Activated CD4-positive, alpha-beta T cell treated with anti-CD3 and anti-CD28 coated beads for 1 hour (primary cell): ENCODE measurements at regions not wholly inside any gene's neighbourhood (a gene's known extent, or its start where the extent isn't known, plus 50 kb on each side); places are given as distances from the start of the nearest gene placed in this dataset.

Experiments used
- DNase-seq: peaks from one replicate; pipeline ENCODE4 v3.0.0-alpha.2; 2020

- no peak for DNase-seq
These were observed 1007.9 kb upstream of the TENM4 start for GRCh38 chr11:80448709-80449108.

DNA sequence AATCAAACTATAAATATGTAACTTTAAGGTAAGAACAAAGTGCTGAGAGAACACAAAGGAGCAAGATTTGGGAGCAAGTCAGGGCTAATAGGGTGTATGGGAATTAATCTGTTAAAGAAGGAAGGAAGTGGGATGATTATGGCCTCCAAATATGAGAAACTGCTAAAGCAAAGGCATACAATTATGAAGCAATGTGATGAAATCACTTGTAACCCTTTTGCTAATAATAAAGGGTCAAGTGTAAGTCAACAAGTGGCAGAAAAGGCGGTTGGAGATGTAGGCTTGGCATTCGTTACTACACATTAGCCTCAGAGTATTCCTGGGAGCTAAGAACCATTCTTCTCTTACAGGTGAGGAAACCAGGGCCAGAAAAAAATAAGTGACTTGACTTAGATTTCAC lies 1002.3 kb upstream of the TENM4 start:
- no peak for DNase-seq

GRCh38 chr11:80441821-80442220 lies 1001.0 kb upstream of the TENM4 start:
- no peak for DNase-seq

- DNase-seq = no peak
These were observed 1000.0 kb upstream of the TENM4 start for GRCh38 chr11:80440835-80441234.

GRCh38 chr11:80436547-80436946 lies 995.7 kb upstream of the TENM4 start:
- DNase-seq = no peak

- DNase-seq = no peak
These were observed 994.5 kb upstream of the TENM4 start for GRCh38 chr11:80435345-80435744.

GRCh38 chr11:80432057-80432456 lies 991.2 kb upstream of the TENM4 start:
- no peak for DNase-seq

- no peak for DNase-seq
These were observed 983.3 kb upstream of the TENM4 start for GRCh38 chr11:80424012-80424695.

DNA sequence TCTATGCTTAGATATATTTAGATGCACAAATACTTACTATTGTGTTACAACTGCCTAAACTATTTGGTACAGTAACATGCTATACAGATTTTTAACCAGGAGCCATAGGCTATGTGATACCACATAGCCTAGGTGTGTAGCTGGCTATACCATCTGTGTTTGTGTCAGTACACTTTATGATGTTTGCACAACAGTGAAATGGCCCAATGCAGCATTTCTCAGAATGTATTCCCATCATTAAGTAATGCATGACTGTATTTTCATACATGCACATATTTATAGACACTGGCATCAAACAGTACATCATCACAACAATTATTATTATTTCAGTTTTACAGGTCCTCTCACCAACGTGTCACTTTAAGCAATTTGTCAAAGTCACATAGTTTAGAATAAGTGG lies 979.5 kb upstream of the TENM4 start:
- no peak for DNase-seq

DNA sequence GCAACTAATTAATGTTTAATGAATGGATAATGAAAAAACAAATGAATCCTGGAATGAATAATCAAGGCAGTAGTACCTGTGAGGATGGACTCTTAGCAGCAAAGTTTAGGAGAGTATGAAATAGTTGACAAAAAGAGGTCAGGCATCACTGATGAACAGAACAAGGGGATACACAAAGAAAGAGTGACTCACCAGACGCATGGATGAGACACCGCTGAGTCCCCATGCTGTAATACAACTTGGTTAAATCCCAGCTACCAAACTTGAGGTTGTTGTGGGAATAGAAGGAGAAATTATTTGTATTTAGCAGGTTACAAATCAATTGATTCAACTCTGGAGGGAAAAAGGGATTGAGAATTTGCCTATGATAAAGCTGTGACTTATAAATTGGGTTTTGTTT lies 976.9 kb upstream of the TENM4 start:
- DNase-seq = no peak

DNA sequence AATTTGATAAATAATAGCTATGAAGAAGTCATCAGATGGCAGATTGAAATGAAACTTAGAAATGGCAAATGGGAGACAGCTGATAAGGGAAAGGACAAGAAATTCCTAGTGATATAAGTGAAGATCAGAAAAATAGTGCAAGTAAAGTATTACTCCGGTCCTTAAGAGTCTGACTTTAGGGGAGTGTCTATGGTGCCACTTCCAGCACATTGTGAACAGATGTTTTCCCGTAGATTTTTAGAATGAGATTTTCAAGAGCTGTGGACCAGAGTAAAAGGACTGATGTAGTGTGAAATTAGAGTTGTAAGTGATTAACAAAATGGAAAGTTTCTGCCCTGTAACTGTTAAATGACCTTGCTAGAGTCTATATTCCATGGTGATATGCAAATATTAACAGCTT lies 974.8 kb upstream of the TENM4 start:
- DNase-seq = no peak

- DNase-seq = no peak
These were observed 973.6 kb upstream of the TENM4 start for GRCh38 chr11:80414181-80415165.

DNA sequence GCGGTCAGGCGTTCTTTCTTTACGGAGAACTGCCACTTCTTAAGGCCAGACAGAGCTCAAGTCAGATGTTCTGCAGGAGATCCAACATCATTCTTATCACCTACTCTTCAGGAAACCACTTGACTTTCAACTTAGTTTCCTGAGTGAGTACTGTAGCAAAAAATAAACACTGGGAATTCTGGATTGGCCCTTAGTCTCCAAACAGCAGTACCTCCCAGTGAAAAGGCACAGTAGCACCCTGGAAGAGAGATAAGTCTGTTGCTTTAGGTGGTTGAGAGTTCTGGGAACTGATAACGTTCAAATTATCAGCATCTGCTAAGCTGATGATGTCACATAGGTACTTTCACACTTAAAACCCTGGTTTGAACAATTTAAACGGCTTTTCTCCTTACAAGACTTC lies 971.8 kb upstream of the TENM4 start:
- no peak for DNase-seq

DNA sequence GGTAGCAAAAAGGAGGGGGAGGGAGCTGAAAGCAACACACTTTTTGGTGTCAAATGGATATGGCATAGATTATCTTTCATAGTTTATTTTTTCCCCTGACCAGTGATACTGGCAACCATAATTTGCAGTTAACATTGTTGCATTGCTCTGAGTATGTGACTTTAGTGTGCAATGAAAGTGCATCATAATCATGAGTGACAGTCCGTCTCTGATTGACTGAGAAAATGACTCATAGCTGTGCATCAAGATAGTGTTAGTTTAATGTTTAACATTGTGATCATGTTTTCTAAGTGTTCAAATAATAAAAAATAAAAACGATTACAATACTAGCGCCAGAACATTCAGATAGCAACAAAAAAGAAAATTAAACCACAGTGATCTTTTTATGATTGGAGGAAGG lies 952.4 kb upstream of the TENM4 start:
- DNase-seq = no peak

DNA sequence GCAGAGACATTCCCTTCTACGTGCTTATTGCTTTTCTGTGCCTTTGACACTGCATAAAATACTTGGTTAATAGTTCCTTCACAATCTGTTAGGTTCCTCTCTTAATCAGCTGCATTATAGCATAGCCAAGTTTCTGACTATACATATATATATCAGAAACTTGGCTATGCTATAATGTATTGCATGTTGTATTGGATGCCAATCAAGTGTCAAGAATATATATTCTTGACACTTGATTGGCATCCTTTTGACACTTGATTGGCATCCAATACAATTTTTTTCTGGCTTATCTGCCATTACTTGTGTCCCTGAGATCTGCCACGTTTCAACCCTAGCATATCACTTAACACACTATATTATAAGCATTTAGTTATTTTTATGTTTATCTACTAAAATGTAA lies 949.7 kb upstream of the TENM4 start:
- DNase-seq = no peak

- DNase-seq = no peak
These were observed 947.7 kb upstream of the TENM4 start for GRCh38 chr11:80388536-80388935.

DNA sequence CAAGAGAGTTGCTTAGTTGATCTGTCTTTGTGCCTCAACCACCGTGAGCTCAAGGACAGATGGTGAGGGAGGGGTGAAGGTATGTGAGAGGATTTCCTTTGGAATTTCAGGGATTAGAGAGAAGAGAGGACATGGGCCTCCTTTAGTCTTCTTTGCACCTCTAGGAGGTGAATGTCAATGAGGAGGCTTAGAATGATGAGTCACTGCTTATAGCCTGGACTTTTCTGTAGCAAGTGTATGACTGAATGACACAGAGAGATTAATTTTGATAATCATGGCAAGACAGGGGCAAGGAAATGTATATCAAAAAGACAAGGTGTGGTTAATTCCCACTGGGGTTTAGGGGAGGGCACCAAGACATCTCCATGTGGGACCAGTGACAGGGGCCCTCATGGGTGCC lies 947.3 kb upstream of the TENM4 start:
- no peak for DNase-seq

GRCh38 chr11:80383655-80384054 lies 942.8 kb upstream of the TENM4 start:
- DNase-seq = no peak

DNA sequence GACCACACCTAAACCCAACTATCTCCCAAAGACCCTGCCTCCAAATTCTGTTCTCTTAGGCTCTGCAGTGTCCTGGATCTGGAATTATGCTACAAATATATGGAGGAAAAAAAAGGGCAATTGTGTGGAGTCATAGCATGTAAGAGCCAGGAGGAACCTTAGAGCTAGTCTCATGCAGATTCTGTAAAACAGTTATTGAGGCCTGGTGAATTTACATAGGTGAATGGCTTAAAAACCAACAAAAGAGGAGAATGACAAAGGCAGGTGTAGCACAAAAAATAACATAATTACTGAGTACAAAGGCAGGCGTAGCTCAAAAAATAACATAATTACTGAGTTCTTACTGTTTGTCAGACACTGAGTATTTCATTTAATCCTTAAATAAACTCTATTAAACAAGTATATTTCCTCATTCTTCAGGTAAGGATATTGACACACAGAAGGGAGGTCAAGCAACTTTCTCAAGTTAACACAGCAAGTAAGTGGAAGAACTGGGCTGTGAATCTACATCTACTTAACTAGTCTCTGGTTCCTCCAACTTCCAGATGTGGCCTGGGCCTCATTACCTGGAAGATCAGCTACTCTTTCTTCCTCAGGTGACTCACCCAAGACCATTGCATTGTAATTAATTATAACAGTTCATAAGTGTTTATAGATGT lies 938.9 kb upstream of the TENM4 start:
- no peak for DNase-seq

- DNase-seq = no peak
These were observed 931.1 kb upstream of the TENM4 start for GRCh38 chr11:80371931-80372330.

- DNase-seq = no peak
These were observed 925.1 kb upstream of the TENM4 start for GRCh38 chr11:80365980-80366379.

GRCh38 chr11:80365076-80365725 lies 924.4 kb upstream of the TENM4 start:
- no peak for DNase-seq
